NCI-H1092 treated with DMSO at 0.1 percent for 48 hours (cell line): ENCODE measurements at regions not wholly inside any gene's neighbourhood (a gene's known extent, or its start where the extent isn't known, plus 50 kb on each side); places are given as distances from the start of the nearest gene placed in this dataset.

ENCODE experiments used
- DNase-seq: peaks from one replicate; lab custom pipeline; 2025; lab: John Stamatoyannopoulos, UW

DNA sequence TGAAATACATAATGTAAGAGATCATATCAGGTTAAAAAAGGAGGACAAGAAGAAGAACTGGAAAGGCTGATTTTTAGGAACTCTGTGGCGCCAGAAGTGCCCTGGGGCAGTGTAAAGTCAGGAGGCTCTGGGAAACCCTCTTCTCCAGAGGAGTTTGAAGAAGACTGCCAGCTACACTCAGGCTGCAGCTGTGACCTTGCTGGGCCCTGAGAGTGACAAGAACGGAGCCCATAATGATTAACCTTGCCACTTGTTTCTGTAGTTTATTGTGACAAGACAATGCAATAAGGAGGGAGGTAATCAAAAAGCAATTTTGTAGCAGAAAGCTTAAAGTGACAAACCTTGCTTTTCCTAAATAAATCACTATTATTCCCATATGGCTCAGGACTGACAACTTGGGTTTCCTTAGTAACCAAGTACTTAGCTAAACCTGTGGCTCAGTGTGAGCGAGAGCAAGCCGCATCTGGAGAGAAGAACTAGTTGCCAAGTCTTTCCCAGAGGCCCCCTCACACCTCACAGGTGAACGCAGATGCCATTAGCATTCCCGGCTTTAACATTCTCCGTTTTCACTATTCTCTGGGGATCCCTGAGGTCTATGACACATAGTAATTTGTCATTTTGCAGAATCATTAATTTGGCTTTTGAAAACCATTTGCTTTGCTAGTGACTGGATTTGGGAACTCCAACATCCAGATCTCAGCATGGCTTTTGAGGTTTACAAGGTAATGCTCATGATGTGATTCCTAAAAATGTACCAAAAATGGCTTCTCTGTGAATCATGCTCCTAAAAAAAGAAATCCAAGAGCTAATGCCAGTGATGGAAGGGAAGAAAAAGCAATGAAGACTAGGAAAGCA lies 115.9 kb downstream of the OMA1 start:
- no peak for DNase-seq

DNA sequence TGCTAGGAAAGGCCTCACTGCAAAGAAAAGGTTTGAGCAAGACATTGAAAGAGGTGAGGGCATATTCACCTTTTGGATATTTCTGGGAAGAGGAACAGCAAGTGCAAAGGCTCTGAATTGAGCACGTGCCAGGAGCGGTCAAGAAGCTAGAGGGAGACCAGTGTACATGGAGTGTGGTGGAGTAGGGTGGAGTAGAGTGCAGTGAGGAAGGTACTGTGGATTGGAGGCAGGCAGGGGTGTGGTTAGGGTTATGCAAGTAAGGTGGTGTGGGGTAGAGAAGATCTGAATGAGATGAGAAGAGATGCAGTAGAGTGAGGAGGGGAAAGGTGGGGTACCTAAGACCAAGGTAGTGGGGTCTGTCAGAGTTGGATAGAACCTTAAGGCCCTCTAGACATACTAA lies 119.6 kb downstream of the OMA1 start:
- DNase-seq = no peak

DNA sequence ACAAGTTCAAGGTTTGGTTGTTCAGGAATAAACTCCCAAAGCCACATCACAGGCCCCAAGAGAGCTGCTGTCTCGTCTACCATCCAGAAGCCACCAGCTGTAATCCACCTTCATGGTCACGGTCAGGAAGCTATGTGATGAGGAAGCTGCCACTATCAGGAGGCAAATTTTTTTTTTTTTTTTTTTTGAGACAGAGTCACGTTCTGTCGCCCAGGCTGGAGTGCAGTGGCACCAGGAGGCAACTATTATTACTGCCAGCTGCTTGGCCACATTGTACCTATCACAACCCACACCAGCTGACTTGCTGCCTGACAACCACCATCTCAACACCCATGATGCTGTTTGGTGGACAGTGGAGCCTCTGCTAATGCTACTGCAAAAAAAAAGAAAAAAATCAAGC lies 124.1 kb downstream of the OMA1 start:
- DNase-seq = no peak

DNA sequence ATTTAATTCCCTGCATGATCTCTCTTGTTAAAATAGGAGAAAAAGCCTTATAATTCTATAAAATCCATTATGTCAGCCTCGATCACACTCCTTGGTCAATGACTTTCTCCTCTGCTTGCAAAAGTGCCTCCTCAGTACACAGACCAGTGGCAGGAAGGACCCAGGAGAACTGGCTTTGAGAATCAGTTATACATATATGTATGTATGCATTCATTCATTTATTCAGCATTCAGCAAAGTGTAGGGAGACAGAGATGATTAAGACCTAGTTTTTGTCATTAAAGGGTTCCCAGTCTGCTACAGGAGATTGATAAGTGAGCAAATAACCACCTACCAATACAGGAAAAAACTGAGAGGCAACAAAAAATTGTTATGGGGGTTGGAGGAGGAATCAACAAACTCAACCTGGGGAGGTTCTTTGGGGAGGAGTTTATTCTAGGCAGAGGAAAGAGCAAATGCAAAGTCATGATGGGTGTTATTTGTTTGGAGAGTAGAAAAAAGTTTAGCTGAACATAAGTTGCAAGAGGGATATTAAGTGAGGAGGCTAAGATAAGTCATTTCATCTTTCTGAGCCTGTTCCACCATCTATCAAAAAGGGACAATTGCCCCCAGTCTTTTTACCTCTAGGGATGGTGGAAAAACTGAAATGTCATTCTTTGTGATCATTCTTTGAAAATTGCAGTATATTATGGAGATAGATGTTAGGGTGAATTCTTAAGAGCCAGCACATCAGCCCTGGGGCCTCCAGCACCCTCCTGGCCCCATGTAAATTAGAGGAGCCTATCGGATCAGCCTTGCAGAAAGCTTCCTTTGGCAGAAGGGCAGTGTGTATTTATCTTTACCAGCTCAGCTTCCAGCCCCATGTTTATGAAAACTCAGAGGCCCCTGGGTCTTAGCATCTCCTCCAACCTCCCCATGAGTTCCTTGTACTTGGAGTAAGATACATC lies 128.0 kb downstream of the OMA1 start:
- no peak for DNase-seq

DNA sequence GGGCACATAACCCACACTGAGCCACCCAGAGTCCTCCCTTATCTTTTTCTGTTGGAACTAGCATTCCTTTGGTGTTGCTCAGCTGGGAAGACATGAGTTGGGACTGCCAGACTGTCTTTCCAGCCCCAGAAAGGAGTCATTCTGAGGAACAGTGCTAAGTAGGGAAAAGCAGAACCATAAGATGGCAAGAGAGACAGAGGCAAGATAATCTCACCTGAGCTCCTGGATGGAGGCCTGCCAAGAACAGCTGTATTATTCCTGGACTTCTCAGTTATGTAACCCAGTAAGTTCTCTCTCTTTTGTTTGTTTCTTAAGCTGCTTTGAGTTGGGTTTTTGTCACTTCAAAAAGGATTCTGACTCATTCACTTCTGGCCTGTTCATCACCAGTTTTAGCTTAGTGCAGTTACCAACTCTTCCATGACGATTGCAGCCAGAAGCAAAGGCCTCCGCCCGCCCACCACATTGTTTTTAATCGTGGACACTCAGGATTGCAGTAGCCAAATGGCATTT lies 134.4 kb downstream of the OMA1 start:
- DNase-seq = no peak

DNA sequence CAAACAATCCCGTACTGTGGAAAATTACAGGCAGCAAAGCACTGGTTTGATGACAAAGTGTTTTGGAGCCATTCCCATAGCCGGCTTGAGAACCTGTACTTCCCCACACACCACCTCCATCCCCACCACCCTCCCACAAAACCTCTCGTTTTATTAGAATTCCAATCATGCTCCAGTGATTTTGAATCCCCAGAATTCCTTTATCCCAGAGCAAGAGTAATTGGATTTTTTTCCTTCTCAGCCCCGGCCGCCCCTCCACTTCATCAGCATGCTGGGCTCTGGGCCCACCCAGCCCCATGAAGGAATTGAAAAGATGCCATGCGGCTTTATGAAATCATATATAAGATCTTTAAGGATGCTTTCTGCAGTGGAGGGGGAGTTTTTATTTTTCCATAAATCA lies 136.6 kb downstream of the OMA1 start:
- DNase-seq = no peak

DNA sequence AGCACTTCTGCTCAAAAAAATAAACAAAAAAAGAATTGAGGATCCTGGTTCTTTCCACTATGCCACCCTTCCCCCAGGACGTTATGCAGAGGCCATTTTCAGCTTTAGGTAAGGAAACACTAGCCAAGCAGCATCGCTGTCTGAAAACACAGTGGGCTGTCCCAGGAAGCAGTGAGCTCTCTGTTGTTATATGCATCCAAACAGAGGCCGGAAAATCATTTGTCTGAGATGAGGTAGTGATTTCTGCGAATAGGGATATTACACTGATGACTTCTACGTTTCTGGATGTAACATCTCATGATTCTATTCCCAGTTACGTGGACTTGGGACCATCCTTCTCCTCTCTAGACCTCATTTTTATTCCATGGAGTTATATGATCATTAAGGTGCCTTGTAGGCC lies 137.2 kb downstream of the OMA1 start:
- DNase-seq = no peak

DNA sequence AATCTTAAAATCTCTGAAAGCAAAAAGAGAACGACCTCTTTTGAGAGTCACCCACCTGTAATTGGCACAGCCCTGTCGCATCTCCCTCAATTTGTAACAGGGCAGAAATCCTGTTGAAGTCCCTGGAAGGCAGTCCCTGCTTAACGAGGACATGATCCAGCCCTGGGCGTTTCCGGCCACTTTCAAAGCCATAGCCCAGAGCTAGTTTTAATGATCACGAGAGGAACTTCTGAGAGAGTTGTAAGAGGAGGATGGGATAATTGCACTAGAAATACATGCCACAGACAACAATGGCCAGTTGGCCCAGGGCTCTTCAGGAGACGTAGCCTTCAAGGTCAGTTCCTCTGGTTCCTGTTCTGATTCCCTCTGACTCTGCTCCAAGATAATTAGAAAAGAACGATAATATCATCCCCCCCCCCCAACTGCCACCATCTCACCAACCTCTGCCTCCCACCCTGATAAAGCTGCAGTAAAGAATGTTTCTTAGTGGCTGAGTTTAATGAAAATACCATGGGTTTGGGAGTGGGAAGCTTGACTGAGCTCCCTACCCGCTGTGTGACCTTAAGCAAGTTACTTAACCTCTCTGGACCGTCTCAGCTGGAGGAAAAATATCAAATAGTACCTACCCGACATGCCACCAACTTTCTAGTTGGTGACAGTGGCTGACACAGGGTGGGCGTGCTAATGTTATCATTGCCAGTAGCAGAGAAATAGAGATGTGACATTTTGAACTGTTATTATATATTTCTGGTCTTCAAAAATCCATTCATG lies 140.0 kb downstream of the OMA1 start:
- DNase-seq = no peak

DNA sequence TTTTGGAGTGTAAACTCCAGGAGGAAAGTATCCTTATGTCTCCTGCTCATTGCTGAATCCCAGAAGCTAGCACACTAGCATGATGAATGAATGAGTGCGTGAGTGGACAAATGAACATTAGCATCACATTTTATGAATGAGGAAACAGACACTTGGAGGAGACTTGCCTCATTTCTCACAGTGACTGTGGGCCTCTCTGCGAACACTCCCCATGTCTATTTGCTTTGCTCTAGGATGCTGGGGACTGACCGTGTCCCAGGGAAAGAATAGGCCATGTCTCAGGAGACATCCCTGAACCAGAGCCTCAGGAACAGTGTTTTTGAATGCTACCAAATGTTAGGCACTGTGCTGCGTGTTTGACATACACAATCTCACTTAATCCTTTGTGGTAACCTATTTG lies 140.9 kb downstream of the OMA1 start:
- no peak for DNase-seq

DNA sequence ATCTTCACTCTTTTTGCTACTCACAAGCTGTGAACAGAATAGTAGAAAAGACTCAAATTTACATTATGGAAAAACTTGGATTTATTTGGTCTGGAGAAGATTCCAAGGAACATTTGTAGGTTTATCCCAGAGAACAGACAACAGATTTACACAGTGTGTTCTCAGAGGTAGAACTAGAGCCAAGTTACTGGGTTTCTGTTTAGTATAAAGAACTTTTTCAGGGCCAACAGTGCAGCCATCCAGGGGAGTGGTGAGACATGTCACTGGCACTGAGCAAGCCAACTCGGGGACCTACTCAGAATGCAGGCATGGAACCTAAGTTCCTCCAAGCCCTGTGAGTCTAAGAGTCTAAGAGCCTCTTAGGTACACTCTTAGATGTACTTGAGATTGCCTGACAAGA lies 142.6 kb downstream of the OMA1 start:
- no peak for DNase-seq

DNA sequence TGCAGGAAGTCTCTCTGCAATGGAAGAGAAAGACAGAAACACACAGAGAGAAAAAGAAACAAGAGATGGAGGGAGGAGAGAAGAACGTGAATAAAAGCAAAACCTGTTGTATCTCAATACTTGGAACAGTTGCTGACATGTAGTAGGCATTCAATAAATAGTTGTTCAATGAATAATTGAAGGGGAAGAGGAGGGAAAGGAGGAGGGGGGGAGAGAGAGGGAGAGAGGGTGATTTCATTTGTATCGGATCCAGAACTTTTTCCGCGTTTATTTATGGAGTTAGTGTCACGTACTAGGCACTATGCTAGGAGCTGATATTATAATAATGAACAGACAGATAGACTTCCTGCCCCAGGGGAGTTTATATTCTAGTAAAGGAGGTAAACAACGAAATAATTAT lies 144.1 kb downstream of the OMA1 start:
- no peak for DNase-seq

DNA sequence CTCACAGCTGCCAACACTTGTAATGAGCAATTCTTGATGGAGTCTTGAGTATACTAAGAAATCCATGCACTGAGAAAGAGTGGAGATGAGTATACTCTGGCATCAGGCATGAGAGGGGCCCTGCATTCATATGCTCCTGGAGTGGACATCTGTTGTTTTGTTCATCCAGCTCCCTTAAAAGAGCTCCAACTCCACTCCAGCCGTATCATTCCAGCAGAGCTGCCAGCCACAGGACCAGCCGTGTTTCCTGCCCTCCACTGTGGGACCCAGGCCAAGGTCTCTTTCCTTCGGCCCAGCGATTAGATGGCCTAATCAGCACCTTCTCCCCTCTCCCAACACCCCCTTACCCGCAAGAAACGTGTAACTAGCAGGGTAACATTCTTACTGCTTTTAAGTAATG lies 144.5 kb downstream of the OMA1 start:
- no peak for DNase-seq

DNA sequence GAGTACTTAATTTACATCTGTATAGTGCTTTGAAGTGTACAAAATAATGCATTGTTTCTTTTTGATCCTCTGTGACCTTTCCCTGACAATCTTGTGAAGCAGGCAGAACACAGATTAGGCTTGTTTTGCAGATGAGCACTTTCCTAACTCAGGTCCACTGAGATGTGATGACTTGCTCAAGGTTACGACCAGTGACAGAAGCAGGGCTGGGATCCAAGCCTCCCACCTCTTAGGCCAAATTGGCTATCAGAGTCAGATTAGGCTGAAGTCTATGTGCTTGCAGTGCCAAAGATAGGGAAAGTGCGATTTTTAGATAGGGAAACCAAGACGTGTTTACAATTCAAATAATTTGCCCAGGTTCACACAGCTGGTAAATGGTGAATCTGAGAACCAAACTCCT lies 147.3 kb downstream of the OMA1 start:
- no peak for DNase-seq

DNA sequence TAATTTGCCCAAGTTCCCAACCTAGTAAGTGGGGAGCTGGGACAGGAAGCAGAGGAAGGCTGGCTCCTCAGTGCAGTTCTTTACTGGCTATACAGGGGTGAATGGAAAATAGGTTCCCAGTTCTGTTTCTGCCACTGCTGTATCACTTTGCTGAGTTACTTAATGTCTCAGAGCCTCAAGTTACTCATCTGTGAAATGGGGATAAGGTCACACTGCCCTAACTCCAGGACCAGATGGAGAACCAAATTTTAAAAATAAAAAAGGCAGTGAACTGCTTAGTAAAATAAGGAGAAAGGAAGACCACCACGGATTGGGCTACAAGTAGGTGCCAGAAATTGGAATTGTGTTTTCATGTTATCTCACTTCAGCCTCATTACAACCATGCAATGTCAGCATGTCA lies 147.8 kb downstream of the OMA1 start:
- no peak for DNase-seq

DNA sequence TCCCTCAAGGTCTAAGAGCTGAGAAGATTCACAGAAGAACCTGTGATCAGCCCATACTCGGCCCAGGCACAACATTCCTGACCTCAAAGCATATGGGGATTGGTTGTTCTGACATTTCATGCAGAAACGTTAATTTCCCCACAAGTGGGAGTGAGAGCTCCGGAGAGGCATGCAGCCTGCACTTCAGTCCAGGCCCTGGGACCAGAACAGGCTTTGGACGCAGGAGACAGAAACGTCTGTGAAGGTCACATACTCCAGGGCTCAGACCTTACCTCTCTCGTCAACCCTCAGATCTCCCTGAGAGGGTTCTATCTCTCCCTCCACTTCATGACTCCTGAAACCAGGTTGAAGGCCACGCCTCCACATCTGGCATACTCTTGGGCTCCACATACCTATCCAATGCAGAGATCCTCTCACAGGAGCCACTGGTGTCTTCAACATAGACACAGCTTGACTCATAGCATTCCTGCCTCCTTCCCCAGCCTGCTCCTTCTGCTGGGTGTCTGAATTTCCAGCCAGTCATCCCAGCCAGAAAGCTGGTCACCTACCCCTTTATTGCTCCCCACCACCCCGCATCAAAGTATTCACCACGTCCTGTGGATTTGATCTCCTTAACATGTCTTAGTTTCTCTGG lies 149.2 kb downstream of the OMA1 start:
- no peak for DNase-seq

DNA sequence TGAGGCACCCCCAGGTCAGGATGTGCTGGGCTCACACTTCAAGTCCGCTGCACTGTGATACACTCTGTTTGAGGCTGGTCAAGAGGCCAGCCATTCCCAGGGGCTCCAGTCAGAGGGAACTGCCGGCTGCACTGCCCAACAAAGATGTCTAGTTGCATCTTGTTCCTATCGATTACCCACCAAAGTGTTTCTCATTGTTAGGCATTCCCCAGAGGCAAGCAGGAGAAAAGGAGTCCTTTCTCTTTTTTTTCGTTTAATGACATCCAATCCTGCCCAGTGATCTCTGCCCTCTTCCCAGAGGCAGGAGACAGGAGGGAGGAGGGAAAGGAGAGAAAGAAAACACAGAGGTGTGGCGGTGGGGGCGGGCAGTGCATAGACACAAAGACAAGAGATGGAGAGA lies 150.4 kb downstream of the OMA1 start:
- DNase-seq = no peak

DNA sequence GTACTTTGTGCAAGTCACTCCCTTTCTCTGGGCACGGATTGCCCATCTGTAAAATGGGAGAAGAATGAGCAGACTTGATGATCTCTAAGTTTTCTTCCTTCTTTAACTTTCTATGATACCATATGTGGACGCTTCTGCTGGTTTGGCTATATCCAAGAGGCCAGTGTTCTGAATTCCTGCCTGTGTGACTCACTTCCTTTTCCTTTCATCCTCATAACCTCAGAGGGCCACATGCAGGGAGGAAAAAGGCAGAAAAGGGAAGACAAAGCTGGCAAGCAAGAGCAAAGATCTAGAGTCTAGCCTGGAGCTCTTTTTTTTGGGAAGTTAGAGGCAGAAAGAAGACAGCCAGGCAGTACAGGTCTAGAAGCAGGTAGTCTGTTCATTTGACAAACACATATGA lies 151.2 kb downstream of the OMA1 start:
- DNase-seq = no peak

DNA sequence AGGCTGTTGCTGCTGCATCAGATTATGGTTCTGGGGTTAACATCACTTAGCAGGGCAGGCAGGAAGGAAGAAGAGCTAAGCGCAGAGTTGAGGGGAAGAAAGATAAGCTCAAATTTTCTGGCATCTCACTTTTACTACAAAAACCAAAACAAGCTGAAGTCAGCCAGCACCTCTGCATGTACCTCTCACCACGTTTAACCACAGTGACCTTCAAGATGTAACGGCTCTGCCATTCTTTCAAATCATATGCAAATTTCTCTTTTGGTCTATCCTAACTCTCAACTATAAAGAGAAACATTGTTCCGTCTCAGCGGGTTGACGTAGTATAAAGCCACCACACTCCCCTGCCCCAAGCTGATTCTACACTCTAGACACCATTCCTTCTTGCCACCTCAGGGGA lies 154.4 kb downstream of the OMA1 start:
- no peak for DNase-seq

DNA sequence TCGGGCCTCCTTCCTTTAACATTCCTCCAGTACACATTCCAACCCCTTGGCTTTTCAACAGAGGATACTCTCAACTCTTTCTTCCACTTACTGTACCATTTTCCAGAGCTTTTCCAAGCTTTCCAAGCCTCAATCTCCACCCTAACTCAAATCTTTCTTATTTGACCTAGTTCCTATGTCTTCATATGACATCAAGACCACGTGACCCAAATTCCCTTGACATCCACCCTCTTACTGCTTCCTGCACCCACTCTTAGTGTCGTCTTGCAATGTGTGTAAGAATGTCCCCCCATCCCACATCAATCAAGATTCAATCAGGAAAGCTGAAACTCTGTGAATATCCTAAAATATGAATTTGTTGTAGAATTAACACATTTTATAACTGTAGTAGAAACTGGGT lies 155.0 kb downstream of the OMA1 start:
- DNase-seq = no peak

DNA sequence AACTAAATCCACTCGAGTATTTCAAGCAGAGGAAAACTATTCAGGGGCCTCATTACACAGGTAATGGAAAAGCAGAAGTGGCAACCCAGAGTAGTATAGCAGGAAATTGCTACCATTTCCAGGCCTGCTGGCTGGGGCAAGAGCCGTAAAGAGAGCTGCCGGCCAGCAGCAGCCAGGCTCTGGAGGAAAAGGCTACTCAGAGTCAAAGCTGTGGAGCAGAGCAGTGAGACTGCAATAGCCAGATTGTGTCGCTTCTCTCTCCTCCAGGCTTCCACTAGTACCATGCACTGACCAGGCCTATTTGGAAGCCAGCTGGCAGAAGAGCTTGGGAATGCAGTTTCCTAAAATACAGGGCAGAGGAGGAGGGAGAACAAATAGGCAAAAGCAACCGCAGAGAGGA lies 155.5 kb downstream of the OMA1 start:
- peak; percentile 4 for DNase-seq

DNA sequence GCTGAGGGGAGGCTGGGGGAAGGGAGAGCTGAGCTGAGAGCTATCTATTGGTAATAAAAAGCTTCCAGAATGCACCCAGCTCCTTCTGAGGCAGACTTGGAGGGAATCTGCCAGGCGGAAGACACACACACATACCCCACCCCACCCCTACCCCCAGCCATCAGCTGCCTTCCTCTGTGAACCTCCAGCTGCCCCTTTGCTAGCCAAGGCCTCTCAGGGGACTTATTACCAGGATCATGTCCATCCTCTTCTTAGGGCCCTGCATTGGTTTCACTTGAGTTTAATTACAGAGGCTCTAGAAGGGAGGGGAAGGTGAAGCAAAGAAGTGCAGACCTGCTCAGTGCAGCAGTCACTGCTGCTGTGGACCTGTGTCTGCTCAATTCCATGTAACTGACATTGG lies 156.4 kb downstream of the OMA1 start:
- DNase-seq = no peak

DNA sequence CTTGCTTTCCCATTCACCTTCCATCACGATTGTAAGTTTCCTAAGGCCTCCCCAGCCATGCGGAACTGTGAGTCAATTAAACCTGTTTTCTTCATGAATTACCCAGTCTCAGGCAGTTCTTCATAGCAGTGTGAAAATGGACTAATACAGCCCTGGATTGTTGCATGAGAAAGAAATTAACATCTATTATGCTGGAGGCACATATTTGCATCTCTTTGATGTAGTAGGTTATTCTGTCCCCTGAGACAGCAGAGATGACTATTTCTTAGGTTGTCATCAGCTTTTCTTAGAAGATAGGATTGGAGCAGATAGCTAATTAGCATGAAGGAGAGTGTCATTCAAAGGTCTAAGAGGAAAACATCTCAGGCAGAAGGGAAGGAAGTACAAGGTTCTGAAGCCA lies 166.2 kb downstream of the OMA1 start:
- no peak for DNase-seq
